ENCODE measurements at regions not wholly inside any gene's neighbourhood (a gene's known extent, or its start where the extent isn't known, plus 50 kb on each side); places are given as distances from the start of the nearest gene placed in this dataset.

DNA sequence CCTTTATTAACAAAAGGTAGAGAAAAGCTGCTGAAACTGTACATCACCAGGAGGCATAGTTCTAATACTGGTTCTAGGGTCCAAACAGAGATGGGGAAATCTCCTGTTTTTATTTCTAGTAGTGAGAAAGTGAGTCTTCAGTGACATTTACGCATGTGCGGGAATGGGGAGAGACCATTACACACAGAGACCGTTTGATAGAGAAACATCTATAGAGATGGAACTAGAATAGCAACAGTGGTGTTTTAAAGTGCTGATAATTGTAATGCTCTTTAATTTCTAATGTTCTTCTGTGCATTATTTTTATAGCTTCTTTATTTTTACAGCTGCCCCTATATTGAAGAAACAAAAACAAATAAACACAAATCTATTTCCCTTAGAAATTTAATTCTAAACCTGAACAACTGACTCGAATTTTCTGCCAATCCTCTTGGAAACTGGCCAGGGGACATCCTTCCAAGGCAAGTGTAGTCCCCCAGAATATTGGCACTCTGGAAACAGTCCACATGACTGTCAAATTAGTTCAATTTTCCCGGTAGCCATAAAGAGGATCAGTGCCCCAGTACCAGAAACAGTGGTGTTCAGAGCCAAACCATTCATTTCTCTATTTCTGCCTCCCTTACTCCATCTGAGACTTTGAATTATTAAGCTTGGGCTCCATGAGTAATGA is 260.9 kb downstream of the ICOS start:
- Mint-ChIP-seq H3K4me1 (ENCODE audit: low read depth in 2 of 2) (no peaks in the 10 kb centered on the region), H3K27ac (no peak overlapping the region), H3K27me3 (peaks cover 51 to 65% of the 10 kb centered on the region in 2 donors), H3K9me3 (no peaks in the 10 kb centered on the region), H3K4me3 (no peak overlapping the region), H3K36me3 (ENCODE audit: insufficient read depth) (no peaks in the 10 kb centered on the region)
- ATAC-seq (replicated peaks) (no peak), DNase-seq (no peak)

DNA sequence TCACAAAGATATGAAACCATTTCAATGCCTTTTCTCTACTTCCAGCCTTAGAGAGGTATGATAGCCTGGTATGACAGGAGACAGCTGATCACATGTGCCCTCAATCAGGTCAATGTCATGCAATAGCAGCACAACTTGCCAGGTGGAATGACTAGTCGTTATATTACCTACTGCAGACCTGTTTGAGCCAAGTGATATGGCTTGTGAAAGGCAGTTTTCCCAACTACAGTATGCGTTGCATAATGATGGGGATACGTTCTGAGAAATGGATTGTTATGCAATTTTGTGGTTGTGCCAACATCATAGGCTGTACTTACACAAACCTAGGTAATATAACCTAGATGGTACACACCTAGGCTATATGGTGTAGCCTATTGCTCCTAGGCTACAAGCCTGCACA is 262.8 kb downstream of the ICOS start:
- no peaks in the 10 kb centered on the region for H3K4me1 Mint-ChIP-seq (ENCODE audit: low read depth in 2 of 2)
- H3K27ac Mint-ChIP-seq, result no peak overlapping the region
- H3K27me3 Mint-ChIP-seq, result peaks cover 46 to 59% of the 10 kb centered on the region in 2 donors
- H3K4me3 Mint-ChIP-seq, result no peak overlapping the region
- no peak for ATAC-seq (replicated peaks)
- H3K36me3 Mint-ChIP-seq (ENCODE audit: insufficient read depth), result no peaks in the 10 kb centered on the region
- DNase-seq, result no peak
- no peaks in the 10 kb centered on the region for H3K9me3 Mint-ChIP-seq

DNA sequence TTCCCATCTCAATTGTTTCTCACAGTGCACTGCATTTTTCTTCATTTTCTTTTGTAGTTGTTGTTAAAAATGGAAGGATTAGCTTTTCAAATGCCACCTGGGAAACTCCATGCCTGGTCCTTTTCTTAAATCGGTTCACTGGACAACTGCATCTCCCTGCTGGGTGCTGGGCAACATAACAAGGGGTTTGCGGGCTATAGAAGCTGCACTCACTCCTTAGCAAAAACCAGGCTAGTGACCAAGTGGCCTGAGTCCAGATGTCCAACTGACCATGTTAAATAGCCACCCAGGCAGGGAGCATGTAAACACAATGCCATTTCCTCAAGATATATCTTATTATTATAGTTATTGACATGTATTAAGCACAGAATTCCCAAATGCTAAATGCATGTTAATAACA is 264.9 kb downstream of the ICOS start:
- H3K27ac Mint-ChIP-seq, result no peak overlapping the region
- H3K36me3 Mint-ChIP-seq (ENCODE audit: insufficient read depth), result no peaks in the 10 kb centered on the region

DNA sequence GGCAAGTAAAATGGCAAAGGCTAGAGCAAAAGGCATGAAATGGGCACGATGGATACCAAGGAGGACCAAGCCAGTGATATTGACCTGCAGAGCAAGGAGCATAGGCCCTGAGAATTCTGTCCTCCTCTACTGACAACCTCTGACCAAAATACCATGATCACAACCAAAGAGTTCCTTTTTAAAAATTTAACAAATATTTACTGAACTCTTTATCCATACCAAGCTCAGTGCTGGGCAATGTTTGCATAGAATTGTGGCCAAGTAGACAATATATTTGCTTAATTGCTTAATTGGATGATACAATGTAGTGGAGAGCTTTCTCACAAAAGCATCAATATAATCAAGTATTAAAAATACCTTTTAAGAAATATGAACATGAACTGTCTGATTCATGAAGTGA is 265.7 kb downstream of the ICOS start:
- Mint-ChIP-seq H3K9me3 (no peaks in the 10 kb centered on the region), H3K36me3 (ENCODE audit: insufficient read depth) (no peaks in the 10 kb centered on the region), H3K27ac (no peak overlapping the region), H3K4me3 (no peak overlapping the region), H3K27me3 (peaks cover 55% of the 10 kb centered on the region in 2 donors), H3K4me1 (ENCODE audit: low read depth in 2 of 2) (no peaks in the 10 kb centered on the region)
- no peak for DNase-seq
- no peak for ATAC-seq (replicated peaks)

More for the DNA sequence above, 264.9 kb downstream of the ICOS start:
- H3K9me3 Mint-ChIP-seq, result no peaks in the 10 kb centered on the region
- H3K4me3 Mint-ChIP-seq, result no peak overlapping the region
- ATAC-seq (replicated peaks) (no peak), DNase-seq (no peak)
- H3K4me1 Mint-ChIP-seq (ENCODE audit: low read depth in 2 of 2), result no peaks in the 10 kb centered on the region
- H3K27me3 Mint-ChIP-seq, result peaks cover 53 to 60% of the 10 kb centered on the region in 2 donors

DNA sequence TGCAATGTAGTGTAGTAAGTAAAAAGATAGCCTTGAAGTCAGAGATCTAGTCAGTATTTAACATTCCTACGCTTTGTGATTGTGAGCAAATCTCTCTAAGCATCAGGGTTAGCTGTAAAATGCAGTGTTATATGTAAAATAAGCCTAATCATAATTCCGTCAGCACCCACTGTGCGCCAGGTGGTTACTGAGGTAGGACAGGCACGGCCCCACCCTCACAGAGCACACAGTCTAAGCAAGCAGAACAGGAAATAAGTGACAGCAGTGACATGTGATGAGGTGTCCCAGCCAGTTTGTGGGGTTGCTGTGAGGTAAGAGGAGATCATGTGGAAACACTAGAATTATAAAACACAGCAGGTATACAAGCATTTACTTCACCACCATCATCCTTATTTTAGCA is 267.1 kb downstream of the ICOS start:
- peaks cover 41 to 55% of the 10 kb centered on the region in 2 donors for H3K27me3 Mint-ChIP-seq
- H3K9me3 Mint-ChIP-seq, result no peaks in the 10 kb centered on the region
- ATAC-seq (replicated peaks), result no peak
- no peak overlapping the region for H3K4me3 Mint-ChIP-seq
- DNase-seq, result no peak
- H3K4me1 Mint-ChIP-seq (ENCODE audit: low read depth in 2 of 2), result no peaks in the 10 kb centered on the region
- H3K36me3 Mint-ChIP-seq (ENCODE audit: insufficient read depth), result no peaks in the 10 kb centered on the region
- no peak overlapping the region for H3K27ac Mint-ChIP-seq

DNA sequence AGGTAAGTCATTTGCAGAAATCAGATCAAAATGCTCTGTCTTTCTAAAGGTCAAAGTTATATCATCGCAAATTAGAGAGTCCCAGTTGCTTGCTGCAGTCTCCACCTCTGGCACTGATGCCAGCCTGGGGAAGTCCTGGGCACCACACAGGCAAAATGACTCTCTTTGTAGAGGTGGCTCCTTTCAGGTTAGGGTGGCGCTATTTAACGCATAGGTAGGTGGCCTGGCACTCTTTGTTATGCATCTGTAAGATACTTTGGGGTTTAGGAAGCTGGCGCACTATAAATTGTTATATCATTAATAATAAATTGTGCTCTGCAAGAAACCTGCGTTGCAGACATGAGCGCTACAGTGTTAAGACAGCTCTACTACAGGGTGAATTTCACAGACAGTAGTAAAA is 268.5 kb downstream of the ICOS start:
- no peaks in the 10 kb centered on the region for H3K4me1 Mint-ChIP-seq (ENCODE audit: low read depth in 2 of 2)
- peaks cover 41 to 55% of the 10 kb centered on the region in 2 donors for H3K27me3 Mint-ChIP-seq
- H3K27ac Mint-ChIP-seq, result no peak overlapping the region
- ATAC-seq (replicated peaks) (no peak), DNase-seq (no peak)
- no peak overlapping the region for H3K4me3 Mint-ChIP-seq
- no peaks in the 10 kb centered on the region for H3K9me3 Mint-ChIP-seq
- no peaks in the 10 kb centered on the region for H3K36me3 Mint-ChIP-seq (ENCODE audit: insufficient read depth)

DNA sequence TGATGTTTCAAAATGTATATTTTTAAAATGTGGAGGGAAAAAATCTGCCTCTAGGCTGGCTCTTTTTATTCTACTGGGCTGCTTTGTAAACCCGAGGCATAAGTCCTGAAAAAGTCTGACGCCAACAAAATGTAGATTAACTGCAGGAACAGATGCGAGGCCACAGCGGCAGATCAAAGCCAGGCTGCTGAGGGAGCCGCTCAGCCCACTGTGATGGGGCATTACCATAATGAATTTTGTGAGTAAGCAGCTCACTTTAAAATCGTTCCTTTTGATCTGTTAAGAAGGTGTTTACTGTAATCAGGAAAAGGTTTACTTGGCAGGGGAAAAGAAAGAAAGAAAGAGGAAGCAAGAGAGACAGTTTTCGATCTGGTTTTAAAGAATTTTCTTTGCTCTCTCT is 269.0 kb downstream of the ICOS start:
- DNase-seq, result no peak
- Mint-ChIP-seq H3K27ac (no peak overlapping the region), H3K4me1 (ENCODE audit: low read depth in 2 of 2) (no peaks in the 10 kb centered on the region), H3K9me3 (no peaks in the 10 kb centered on the region), H3K36me3 (ENCODE audit: insufficient read depth) (no peaks in the 10 kb centered on the region), H3K27me3 (peaks cover 41 to 55% of the 10 kb centered on the region in 2 donors), H3K4me3 (peak overlapping the region in 1 of 2 donors; percentile 17)
- ATAC-seq (replicated peaks), result no peak

DNA sequence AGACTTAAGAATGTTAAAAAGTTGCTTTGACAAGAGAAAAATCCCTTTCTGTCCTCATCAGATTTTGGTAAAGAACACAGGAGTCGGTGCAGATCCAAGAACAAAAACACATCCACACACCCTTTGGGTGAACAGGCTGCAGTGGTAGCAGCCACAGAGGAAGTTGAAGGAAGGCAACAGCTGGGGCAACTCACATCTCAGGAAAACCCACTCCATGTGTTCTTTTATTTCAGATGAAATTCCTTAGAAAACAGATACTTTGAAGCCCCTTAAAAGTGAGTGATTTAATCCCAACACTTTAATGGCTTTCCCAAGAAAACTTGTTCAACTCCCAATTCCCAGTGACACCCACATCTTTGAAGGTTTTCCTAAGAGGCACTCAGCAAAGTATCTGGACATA is 271.3 kb downstream of the ICOS start:
- no peaks in the 10 kb centered on the region for H3K4me1 Mint-ChIP-seq (ENCODE audit: low read depth in 2 of 2)
- ATAC-seq (replicated peaks) (no peak), DNase-seq (no peak)
- peaks cover 26 to 40% of the 10 kb centered on the region in 2 donors for H3K27me3 Mint-ChIP-seq
- H3K36me3 Mint-ChIP-seq (ENCODE audit: insufficient read depth), result no peaks in the 10 kb centered on the region
- H3K4me3 Mint-ChIP-seq, result no peak overlapping the region
- no peak overlapping the region for H3K27ac Mint-ChIP-seq
- H3K9me3 Mint-ChIP-seq, result no peaks in the 10 kb centered on the region

DNA sequence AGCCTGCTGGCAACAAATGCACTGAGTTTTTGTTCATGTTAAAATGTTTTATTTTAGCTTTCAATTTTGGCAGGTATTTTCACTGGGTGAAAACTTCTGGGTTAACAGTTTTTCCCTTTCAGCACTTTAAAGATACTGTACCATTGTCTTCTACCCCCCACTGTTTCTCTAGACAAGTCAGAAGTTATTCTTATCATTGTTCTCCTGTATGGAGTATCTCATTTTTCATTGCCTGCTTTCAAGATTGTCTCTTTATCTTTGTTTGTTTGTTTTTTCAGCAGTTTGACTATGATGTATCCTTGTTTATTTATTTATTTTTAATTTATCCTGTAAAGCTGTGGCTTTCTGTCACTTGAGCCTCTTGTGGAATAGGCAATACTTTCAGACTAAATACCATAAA is 277.0 kb downstream of the ICOS start:
- Mint-ChIP-seq H3K4me3 (no peak overlapping the region), H3K36me3 (ENCODE audit: insufficient read depth) (peaks cover 2% of the 10 kb centered on the region)
- no peak for ATAC-seq (replicated peaks)

DNA sequence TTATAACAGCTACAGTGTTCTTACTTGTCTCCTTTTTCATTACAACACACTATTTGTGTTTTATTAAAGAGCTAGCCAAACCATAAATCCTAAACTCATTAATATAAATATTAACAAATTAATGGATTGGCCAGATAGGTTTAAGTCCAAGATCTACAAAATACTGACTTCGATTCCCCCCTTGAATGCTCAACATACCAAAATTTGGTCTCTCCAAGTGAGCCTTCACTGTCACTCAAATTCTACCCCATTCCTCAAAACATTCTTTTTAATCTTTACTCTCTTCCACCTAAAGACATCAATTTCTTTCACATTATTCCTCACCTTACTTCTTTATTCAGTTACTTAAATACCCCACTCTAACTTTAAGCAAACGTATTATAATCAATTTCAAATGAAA is 281.5 kb downstream of the ICOS start:
- Mint-ChIP-seq H3K27ac (no peak overlapping the region), H3K36me3 (ENCODE audit: insufficient read depth) (peaks cover 2% of the 10 kb centered on the region), H3K4me3 (no peak overlapping the region), H3K9me3 (peaks cover 0 to 10% of the 10 kb centered on the region in 2 donors), H3K27me3 (peaks cover 29 to 30% of the 10 kb centered on the region in 2 donors), H3K4me1 (ENCODE audit: low read depth in 2 of 2) (no peaks in the 10 kb centered on the region)
- ATAC-seq (replicated peaks), result no peak
- no peak for DNase-seq

More for the DNA sequence above, 277.0 kb downstream of the ICOS start:
- H3K27me3 Mint-ChIP-seq, result peaks cover 10 to 23% of the 10 kb centered on the region in 2 donors
- peaks cover 0 to 10% of the 10 kb centered on the region in 2 donors for H3K9me3 Mint-ChIP-seq
- no peak for DNase-seq
- no peak overlapping the region for H3K27ac Mint-ChIP-seq
- H3K4me1 Mint-ChIP-seq (ENCODE audit: low read depth in 2 of 2), result no peaks in the 10 kb centered on the region

DNA sequence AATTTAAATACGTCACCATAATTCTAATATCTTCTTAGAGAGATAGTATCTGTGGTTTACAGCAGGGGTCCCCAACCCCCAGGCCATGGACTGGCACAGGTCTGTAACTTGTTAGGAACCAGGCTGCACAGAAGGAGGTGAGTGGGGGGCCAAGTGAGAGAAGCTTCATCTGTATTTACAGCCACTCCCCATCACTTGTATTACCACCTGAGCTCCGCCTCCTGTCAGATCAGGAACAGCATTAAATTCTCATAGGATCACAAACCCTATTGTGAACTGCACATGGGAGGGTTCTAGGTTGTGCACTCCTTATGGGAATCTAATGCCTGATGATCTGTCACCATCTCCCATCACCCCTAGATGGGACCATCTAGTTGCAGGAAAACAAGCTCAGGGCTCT is 282.6 kb downstream of the ICOS start:
- DNase-seq (no peak), ATAC-seq (replicated peaks) (no peak)
- H3K9me3 Mint-ChIP-seq, result peaks cover 0 to 3% of the 10 kb centered on the region in 2 donors
- H3K36me3 Mint-ChIP-seq (ENCODE audit: insufficient read depth), result peaks cover 2% of the 10 kb centered on the region
- no peaks in the 10 kb centered on the region for H3K4me1 Mint-ChIP-seq (ENCODE audit: low read depth in 2 of 2)
- H3K27me3 Mint-ChIP-seq, result peaks cover 32 to 34% of the 10 kb centered on the region in 2 donors
- H3K4me3 Mint-ChIP-seq, result no peak overlapping the region
- H3K27ac Mint-ChIP-seq, result no peak overlapping the region

DNA sequence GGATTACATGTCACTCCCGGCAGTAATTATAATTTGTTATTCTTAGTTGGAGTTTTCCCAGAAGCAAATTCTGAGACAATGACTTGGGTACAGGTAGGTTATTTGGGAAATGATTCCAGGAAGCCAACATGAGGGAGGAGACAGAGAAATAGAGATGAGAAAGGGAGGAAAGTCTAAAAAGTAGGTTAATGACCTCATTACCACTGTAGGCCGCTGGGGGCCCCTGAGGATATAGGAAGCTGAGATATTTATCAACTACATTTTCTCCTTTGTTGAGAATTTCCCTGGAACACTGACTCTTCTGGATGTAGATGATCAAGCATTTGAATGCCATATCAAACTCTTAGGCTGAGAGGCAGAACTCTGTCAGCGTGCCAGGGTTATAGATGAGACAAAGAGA is 284.3 kb downstream of the ICOS start:
- no peak for DNase-seq
- H3K9me3 Mint-ChIP-seq, result no peaks in the 10 kb centered on the region
- no peaks in the 10 kb centered on the region for H3K4me1 Mint-ChIP-seq (ENCODE audit: low read depth in 2 of 2)
- peaks cover 1% of the 10 kb centered on the region for H3K36me3 Mint-ChIP-seq (ENCODE audit: insufficient read depth)
- ATAC-seq (replicated peaks), result no peak
- H3K27ac Mint-ChIP-seq, result no peak overlapping the region
- H3K27me3 Mint-ChIP-seq, result peaks cover 29 to 32% of the 10 kb centered on the region in 2 donors
- H3K4me3 Mint-ChIP-seq, result no peak overlapping the region

DNA sequence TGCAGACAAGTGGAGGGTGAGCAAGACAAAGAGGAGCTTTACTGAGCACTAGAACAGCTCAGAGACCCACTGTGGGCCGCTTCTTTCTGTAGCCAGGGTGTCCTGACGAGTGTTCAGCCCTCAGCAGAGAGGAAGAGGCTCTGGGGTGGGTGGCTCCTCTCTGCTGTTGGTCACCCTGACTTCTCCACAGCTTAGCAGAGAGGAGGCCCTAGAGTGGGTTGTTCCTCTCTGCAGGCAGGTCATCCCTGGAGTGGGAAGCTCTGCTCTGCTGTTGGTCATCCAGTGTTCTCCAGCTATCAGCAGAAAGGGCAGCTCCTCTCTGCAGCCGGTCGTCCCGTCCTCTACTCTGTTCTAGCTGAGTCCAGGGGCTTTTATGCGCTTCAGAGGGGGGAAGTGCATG is 286.5 kb downstream of the ICOS start:
- DNase-seq, result no peak
- Mint-ChIP-seq H3K36me3 (ENCODE audit: insufficient read depth) (no peaks in the 10 kb centered on the region), H3K4me1 (ENCODE audit: low read depth in 2 of 2) (no peaks in the 10 kb centered on the region), H3K27ac (no peak overlapping the region), H3K27me3 (peaks cover 39 to 49% of the 10 kb centered on the region in 2 donors), H3K9me3 (no peaks in the 10 kb centered on the region), H3K4me3 (no peak overlapping the region)
- no peak for ATAC-seq (replicated peaks)

DNA sequence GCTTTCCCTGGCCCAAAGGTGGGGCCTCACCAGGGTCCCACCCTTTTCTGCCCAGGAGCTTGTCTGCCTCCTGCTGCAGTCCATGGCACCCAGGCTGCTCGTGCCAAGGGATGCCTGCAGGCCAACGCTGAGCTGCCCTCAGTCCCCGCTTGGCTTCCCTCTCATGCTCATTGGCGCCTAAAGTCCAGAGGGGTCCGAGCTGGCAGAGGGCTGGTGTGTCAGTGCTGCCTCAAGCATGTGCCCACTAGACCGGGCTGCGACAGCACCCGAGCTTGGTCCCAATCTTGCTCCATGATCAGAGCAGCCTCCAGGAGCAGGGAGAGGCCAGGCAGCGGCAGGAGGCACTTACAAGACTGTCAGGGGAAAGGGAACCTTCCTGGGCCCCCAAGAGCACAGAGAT is 287.0 kb downstream of the ICOS start:
- H3K9me3 Mint-ChIP-seq, result no peaks in the 10 kb centered on the region
- H3K27me3 Mint-ChIP-seq, result peaks cover 44 to 54% of the 10 kb centered on the region in 2 donors
- H3K36me3 Mint-ChIP-seq (ENCODE audit: insufficient read depth), result no peaks in the 10 kb centered on the region
- no peak overlapping the region for H3K4me3 Mint-ChIP-seq
- H3K4me1 Mint-ChIP-seq (ENCODE audit: low read depth in 2 of 2), result no peaks in the 10 kb centered on the region
- no peak for ATAC-seq (replicated peaks)
- H3K27ac Mint-ChIP-seq, result no peak overlapping the region
- no peak for DNase-seq

All from effector memory CD8-positive, alpha-beta T cell (primary cell).